H1 (cell line): ENCODE measurements at regions not wholly inside any gene's neighbourhood (a gene's known extent, or its start where the extent isn't known, plus 50 kb on each side); places are given as distances from the start of the nearest gene placed in this dataset.

Experiments
- CBX8 ChIP-seq: fragments of 300-800, 300-1000 bp; sonication (generic); IDR thresholded peaks from 2 replicates; pipeline ENCODE4 v1.7.1; 2016; ENCODE audit warnings: low read depth, low read length, borderline replicate concordance
- CHD2 ChIP-seq: IDR thresholded peaks from 2 replicates; pipeline ENCODE4 v1.6.1; 2012; ENCODE audit warnings: low read length, improper control_type of control experiment
- EZH2 ChIP-seq: fragments of 200-600 bp; sonication (generic); IDR thresholded peaks from 2 replicates; pipeline ENCODE4 v1.7.1; 2012; ENCODE audit warnings: low read depth, mild to moderate bottlenecking, moderate library complexity, low read length, inconsistent platforms; ENCODE audit not compliant: severe bottlenecking
- KDM1A ChIP-seq: fragments of 200-600, 300-600 bp; sonication (generic); IDR thresholded peaks from 2 replicates; pipeline ENCODE4 v1.7.1; 2016; ENCODE audit warnings: mild to moderate bottlenecking, low read length, borderline replicate concordance
- KDM5A ChIP-seq: fragments of 200-600 bp; IDR thresholded peaks from 2 replicates; pipeline ENCODE4 v1.7.1; 2012; ENCODE audit warnings: mild to moderate bottlenecking, low read length, inconsistent platforms, mixed read lengths
- PHF8 ChIP-seq: fragments of 200-600 bp; sonication (generic); conservative IDR thresholded peaks from 2 replicates; pipeline ENCODE4 v1.7.1; 2012; ENCODE audit warnings: low read depth, mild to moderate bottlenecking, inconsistent platforms, low read length, moderate library complexity
- RNF2 ChIP-seq: fragments of 200-900, 300-1000 bp; sonication (generic); IDR thresholded peaks from 2 replicates; pipeline ENCODE4 v1.7.1; 2016; ENCODE audit warnings: borderline replicate concordance, low read depth, mild to moderate bottlenecking, antibody characterized with exemption, low read length; ENCODE audit not compliant: poor library complexity, severe bottlenecking; ENCODE audit errors: missing control alignments
- RXRA ChIP-seq: IDR thresholded peaks from 2 replicates; pipeline ENCODE4 v1.6.1; 2011; ENCODE audit warnings: low read depth, mild to moderate bottlenecking, low read length, moderate library complexity; ENCODE audit not compliant: insufficient read depth
- SRF ChIP-seq: IDR thresholded peaks from 2 replicates; pipeline ENCODE4 v1.6.1; 2011; ENCODE audit warnings: mild to moderate bottlenecking, low read depth, low read length, moderate library complexity
- TF ChIP-seq, protein P1 (sequence below): fragments of 300-600 bp; sonication (generic); IDR thresholded peaks from 2 replicates; pipeline ENCODE4 v1.7.1; 2012; ENCODE audit warnings: low read length, moderate library complexity, mild to moderate bottlenecking, inconsistent platforms; ENCODE audit not compliant: insufficient replicate concordance
- TF ChIP-seq, protein P2 (sequence below): IDR thresholded peaks from 2 replicates; pipeline ENCODE4 v1.6.1; 2012; ENCODE audit warnings: inconsistent platforms

DNA sequence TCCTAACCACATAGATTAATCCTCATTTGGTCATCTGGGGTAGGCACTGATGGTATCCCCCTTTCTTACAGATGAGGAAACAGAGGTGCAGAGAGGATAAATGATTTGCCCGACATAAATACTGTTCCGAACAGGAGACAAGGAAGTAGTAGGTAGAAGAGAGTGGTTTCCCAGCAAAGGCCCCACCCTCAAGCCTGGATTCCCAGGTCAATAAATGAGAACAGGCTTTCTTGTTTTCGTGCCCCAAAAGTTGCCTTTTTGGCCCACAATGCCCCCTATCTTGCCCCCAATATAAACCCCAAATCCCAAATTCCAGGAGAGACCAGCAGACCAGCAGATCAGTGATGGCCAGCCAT lies 125.5 kb upstream of the PRR20G start (continued):
- TF ChIP-seq, protein P1, sequence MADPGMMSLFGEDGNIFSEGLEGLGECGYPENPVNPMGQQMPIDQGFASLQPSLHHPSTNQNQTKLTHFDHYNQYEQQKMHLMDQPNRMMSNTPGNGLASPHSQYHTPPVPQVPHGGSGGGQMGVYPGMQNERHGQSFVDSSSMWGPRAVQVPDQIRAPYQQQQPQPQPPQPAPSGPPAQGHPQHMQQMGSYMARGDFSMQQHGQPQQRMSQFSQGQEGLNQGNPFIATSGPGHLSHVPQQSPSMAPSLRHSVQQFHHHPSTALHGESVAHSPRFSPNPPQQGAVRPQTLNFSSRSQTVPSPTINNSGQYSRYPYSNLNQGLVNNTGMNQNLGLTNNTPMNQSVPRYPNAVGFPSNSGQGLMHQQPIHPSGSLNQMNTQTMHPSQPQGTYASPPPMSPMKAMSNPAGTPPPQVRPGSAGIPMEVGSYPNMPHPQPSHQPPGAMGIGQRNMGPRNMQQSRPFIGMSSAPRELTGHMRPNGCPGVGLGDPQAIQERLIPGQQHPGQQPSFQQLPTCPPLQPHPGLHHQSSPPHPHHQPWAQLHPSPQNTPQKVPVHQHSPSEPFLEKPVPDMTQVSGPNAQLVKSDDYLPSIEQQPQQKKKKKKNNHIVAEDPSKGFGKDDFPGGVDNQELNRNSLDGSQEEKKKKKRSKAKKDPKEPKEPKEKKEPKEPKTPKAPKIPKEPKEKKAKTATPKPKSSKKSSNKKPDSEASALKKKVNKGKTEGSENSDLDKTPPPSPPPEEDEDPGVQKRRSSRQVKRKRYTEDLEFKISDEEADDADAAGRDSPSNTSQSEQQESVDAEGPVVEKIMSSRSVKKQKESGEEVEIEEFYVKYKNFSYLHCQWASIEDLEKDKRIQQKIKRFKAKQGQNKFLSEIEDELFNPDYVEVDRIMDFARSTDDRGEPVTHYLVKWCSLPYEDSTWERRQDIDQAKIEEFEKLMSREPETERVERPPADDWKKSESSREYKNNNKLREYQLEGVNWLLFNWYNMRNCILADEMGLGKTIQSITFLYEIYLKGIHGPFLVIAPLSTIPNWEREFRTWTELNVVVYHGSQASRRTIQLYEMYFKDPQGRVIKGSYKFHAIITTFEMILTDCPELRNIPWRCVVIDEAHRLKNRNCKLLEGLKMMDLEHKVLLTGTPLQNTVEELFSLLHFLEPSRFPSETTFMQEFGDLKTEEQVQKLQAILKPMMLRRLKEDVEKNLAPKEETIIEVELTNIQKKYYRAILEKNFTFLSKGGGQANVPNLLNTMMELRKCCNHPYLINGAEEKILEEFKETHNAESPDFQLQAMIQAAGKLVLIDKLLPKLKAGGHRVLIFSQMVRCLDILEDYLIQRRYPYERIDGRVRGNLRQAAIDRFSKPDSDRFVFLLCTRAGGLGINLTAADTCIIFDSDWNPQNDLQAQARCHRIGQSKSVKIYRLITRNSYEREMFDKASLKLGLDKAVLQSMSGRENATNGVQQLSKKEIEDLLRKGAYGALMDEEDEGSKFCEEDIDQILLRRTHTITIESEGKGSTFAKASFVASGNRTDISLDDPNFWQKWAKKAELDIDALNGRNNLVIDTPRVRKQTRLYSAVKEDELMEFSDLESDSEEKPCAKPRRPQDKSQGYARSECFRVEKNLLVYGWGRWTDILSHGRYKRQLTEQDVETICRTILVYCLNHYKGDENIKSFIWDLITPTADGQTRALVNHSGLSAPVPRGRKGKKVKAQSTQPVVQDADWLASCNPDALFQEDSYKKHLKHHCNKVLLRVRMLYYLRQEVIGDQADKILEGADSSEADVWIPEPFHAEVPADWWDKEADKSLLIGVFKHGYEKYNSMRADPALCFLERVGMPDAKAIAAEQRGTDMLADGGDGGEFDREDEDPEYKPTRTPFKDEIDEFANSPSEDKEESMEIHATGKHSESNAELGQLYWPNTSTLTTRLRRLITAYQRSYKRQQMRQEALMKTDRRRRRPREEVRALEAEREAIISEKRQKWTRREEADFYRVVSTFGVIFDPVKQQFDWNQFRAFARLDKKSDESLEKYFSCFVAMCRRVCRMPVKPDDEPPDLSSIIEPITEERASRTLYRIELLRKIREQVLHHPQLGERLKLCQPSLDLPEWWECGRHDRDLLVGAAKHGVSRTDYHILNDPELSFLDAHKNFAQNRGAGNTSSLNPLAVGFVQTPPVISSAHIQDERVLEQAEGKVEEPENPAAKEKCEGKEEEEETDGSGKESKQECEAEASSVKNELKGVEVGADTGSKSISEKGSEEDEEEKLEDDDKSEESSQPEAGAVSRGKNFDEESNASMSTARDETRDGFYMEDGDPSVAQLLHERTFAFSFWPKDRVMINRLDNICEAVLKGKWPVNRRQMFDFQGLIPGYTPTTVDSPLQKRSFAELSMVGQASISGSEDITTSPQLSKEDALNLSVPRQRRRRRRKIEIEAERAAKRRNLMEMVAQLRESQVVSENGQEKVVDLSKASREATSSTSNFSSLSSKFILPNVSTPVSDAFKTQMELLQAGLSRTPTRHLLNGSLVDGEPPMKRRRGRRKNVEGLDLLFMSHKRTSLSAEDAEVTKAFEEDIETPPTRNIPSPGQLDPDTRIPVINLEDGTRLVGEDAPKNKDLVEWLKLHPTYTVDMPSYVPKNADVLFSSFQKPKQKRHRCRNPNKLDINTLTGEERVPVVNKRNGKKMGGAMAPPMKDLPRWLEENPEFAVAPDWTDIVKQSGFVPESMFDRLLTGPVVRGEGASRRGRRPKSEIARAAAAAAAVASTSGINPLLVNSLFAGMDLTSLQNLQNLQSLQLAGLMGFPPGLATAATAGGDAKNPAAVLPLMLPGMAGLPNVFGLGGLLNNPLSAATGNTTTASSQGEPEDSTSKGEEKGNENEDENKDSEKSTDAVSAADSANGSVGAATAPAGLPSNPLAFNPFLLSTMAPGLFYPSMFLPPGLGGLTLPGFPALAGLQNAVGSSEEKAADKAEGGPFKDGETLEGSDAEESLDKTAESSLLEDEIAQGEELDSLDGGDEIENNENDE, result no peak
- TF ChIP-seq EZH2 (no peak), KDM1A (no peak), RNF2 (no peak), KDM5A (no peak), CBX8 (no peak), PHF8 (no peak), RXRA (no peak), CHD2 (no peak), SRF (no peak)
- TF ChIP-seq, protein P2, sequence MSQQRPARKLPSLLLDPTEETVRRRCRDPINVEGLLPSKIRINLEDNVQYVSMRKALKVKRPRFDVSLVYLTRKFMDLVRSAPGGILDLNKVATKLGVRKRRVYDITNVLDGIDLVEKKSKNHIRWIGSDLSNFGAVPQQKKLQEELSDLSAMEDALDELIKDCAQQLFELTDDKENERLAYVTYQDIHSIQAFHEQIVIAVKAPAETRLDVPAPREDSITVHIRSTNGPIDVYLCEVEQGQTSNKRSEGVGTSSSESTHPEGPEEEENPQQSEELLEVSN, result no peak
